Naive thymus-derived CD4-positive, alpha-beta T cell (primary cell): ENCODE measurements at regions not wholly inside any gene's neighbourhood (a gene's known extent, or its start where the extent isn't known, plus 50 kb on each side); places are given as distances from the start of the nearest gene placed in this dataset.
"Not testable (repeated sequence)": the region's sequence is repeated elsewhere in the genome, so short reads cannot be mapped to it uniquely, and the experiment has no call there.

Source experiments
- ATAC-seq: fragments of 150-1000 bp; cut with Tn5 transposase; 2 replicates; pipeline ENCODE4 v1.10.0; 2021; ENCODE audit warnings: mild to moderate bottlenecking, moderate library complexity
- CTCF ChIA-PET: fragments of 350-600 bp; sonication (Branson Sonifier 250); formaldehyde crosslinking; loops from one replicate; lab custom pipeline; 2021; ENCODE audit warnings: antibody characterized with exemption; lab: Charles Lee
- POLR2A ChIA-PET: fragments of 350-600 bp; sonication (Branson Sonifier 250); formaldehyde crosslinking; loops from one replicate; lab custom pipeline; 2021; ENCODE audit warnings: antibody characterized with exemption, inconsistent platforms; lab: Charles Lee
- DNase-seq, 9 donors: peaks; one replicate each; pipeline versions ENCODE4 v3.0.0 to v3.0.0-alpha.2; 2020 to 2022; ENCODE audit warnings: mixed read lengths in 1 of 9
- H3K27ac ChIP-seq: one replicate; pipeline ENCODE4 v1.7.0; 2013; ENCODE audit warnings: mild to moderate bottlenecking, low read depth, low read length, moderate library complexity
- H3K27me3 ChIP-seq, 2 donors: one replicate each; pipeline ENCODE4 v1.7.0; 2013; ENCODE audit warnings: low read length in 2 of 2, mild to moderate bottlenecking in 2 of 2, moderate library complexity in 2 of 2; ENCODE audit not compliant: control insufficient read depth in 2 of 2, insufficient read depth in 2 of 2
- H3K36me3 ChIP-seq, 3 experiments: 1 replicate in 2 of 3; 2 replicates in 1 of 3; pipeline ENCODE4 v1.7.0; 2013; ENCODE audit warnings: low read length in 3 of 3, mild to moderate bottlenecking in 3 of 3, moderate library complexity in 1 of 3; ENCODE audit not compliant: insufficient read depth in 3 of 3, control insufficient read depth in 2 of 3
- H3K4me1 ChIP-seq, 2 donors: one replicate each; pipeline ENCODE4 v1.7.0; 2013; ENCODE audit warnings: low read length in 2 of 2, mild to moderate bottlenecking in 2 of 2, moderate library complexity in 1 of 2; ENCODE audit not compliant: control insufficient read depth in 2 of 2, insufficient read depth in 2 of 2
- H3K4me3 ChIP-seq: 2 replicates; pipeline ENCODE4 v1.7.0; 2013; ENCODE audit warnings: mild to moderate bottlenecking, low read length
- H3K9me3 ChIP-seq, 3 experiments: 1 replicate in 2 of 3; 2 replicates in 1 of 3; pipeline ENCODE4 v1.7.0; 2013; ENCODE audit warnings: low read length in 3 of 3; ENCODE audit not compliant: control insufficient read depth in 2 of 3
- H3K27ac Mint-ChIP-seq, 9 donors: one replicate each; pipeline ENCODE4 v1.8.0; 2020 to 2022; ENCODE audit warnings: mixed read lengths in 9 of 9, mild to moderate bottlenecking in 8 of 9, moderate library complexity in 5 of 9, inconsistent platforms in 2 of 9
- H3K27me3 Mint-ChIP-seq, 5 donors: one replicate each; pipeline ENCODE4 v1.8.0; 2021 to 2022; ENCODE audit warnings: mixed read lengths in 5 of 5, mild to moderate bottlenecking in 1 of 5
- H3K36me3 Mint-ChIP-seq, 5 donors: one replicate each; pipeline ENCODE4 v1.8.0; 2020 to 2022; ENCODE audit warnings: mixed read lengths in 5 of 5, mild to moderate bottlenecking in 3 of 5, inconsistent platforms in 1 of 5
- H3K4me1 Mint-ChIP-seq, 7 donors: one replicate each; pipeline ENCODE4 v1.8.0; 2020 to 2022; ENCODE audit warnings: mixed read lengths in 7 of 7, mild to moderate bottlenecking in 3 of 7, inconsistent platforms in 1 of 7
- H3K4me3 Mint-ChIP-seq, 10 donors: one replicate each; pipeline ENCODE4 v1.8.0; 2020 to 2022; ENCODE audit warnings: mild to moderate bottlenecking in 10 of 10, mixed read lengths in 10 of 10, moderate library complexity in 6 of 10, inconsistent platforms in 2 of 10
- H3K9me3 Mint-ChIP-seq, 11 donors: one replicate each; pipeline ENCODE4 v1.8.0; 2020 to 2022; ENCODE audit warnings: mixed read lengths in 11 of 11, mild to moderate bottlenecking in 4 of 11, inconsistent platforms in 1 of 11, moderate library complexity in 1 of 11
- intact Hi-C, 2 donors: fragments of 100-400 bp; cut with micrococcal nuclease; formaldehyde crosslinking; loops; one replicate each; pipeline ENCODE4 v1.15.1; 2023

- H3K4me3 ChIP-seq = no peak overlapping the region
- ATAC-seq (no peak), DNase-seq (no peak)
- no peaks in the 10 kb centered on the region for H3K27me3 Mint-ChIP-seq
- H3K9me3 ChIP-seq = no peaks in the 10 kb centered on the region
- no peak overlapping the region for H3K27ac Mint-ChIP-seq
- no peaks in the 10 kb centered on the region for H3K27me3 ChIP-seq
- no peak overlapping the region for H3K4me3 Mint-ChIP-seq
- ChIA-PET POLR2A (no interaction called here), CTCF (no interaction called here)
- no peaks in the 10 kb centered on the region for H3K4me1 Mint-ChIP-seq
- no peaks in the 10 kb centered on the region for H3K36me3 Mint-ChIP-seq
- no peaks in the 10 kb centered on the region for H3K4me1 ChIP-seq
- intact Hi-C loops = no loop called here
- H3K27ac ChIP-seq = no peak overlapping the region
- no peaks in the 10 kb centered on the region for H3K36me3 ChIP-seq
- peaks cover 0 to 16% (median 6%) of the 10 kb centered on the region in 11 donors for H3K9me3 Mint-ChIP-seq
These were observed 352.3 kb upstream of the TENM3 start for GRCh38 chr4:181890911-181891310.

GRCh38 chr4:181896614-181897013, 346.6 kb upstream of the TENM3 start:
- ATAC-seq = no peak
- no peak for DNase-seq
- Mint-ChIP-seq H3K4me1 (no peaks in the 10 kb centered on the region), H3K4me3 (no peak overlapping the region), H3K27ac (no peak overlapping the region), H3K9me3 (peaks cover under 1 to 21% (median 8%) of the 10 kb centered on the region in 11 donors), H3K27me3 (no peaks in the 10 kb centered on the region), H3K36me3 (no peaks in the 10 kb centered on the region)
- intact Hi-C loops = no loop called here
- Histone ChIP-seq H3K27ac (no peak overlapping the region), H3K4me3 (no peak overlapping the region), H3K4me1 (no peaks in the 10 kb centered on the region), H3K27me3 (no peaks in the 10 kb centered on the region), H3K9me3 (no peaks in the 10 kb centered on the region), H3K36me3 (no peaks in the 10 kb centered on the region)
- ChIA-PET POLR2A (no interaction called here), CTCF (no interaction called here)

GRCh38 chr4:181897935-181898334, 345.3 kb upstream of the TENM3 start:
- DNase-seq (no peak), ATAC-seq (no peak)
- Mint-ChIP-seq H3K27me3 (no peaks in the 10 kb centered on the region), H3K27ac (no peak overlapping the region), H3K4me3 (no peak overlapping the region), H3K9me3 (peaks cover 0 to 18% (median 10%) of the 10 kb centered on the region in 11 donors), H3K4me1 (no peaks in the 10 kb centered on the region), H3K36me3 (no peaks in the 10 kb centered on the region)
- H3K9me3 ChIP-seq = no peaks in the 10 kb centered on the region
- POLR2A ChIA-PET = no interaction called here
- no peak overlapping the region for H3K4me3 ChIP-seq
- H3K36me3 ChIP-seq = no peaks in the 10 kb centered on the region
- intact Hi-C loops = no loop called here
- CTCF ChIA-PET = no interaction called here
- no peaks in the 10 kb centered on the region for H3K4me1 ChIP-seq
- H3K27me3 ChIP-seq = no peaks in the 10 kb centered on the region
- H3K27ac ChIP-seq = no peak overlapping the region

GRCh38 chr4:181902404-181902803, 340.8 kb upstream of the TENM3 start:
- H3K27ac ChIP-seq, POLR2A ChIA-PET, DNase-seq, H3K27ac Mint-ChIP-seq, H3K36me3 Mint-ChIP-seq, H3K27me3 ChIP-seq, H3K4me1 Mint-ChIP-seq, intact Hi-C loops, H3K9me3 ChIP-seq, H3K4me1 ChIP-seq, H3K36me3 ChIP-seq, ATAC-seq, H3K4me3 Mint-ChIP-seq, CTCF ChIA-PET, H3K4me3 ChIP-seq, H3K27me3 Mint-ChIP-seq: not testable (repeated sequence)
- peaks cover 6 to 29% (median 17%) of the 10 kb centered on the region in 11 donors for H3K9me3 Mint-ChIP-seq

- Histone ChIP-seq H3K36me3 (no peaks in the 10 kb centered on the region), H3K4me1 (no peaks in the 10 kb centered on the region), H3K27ac (no peak overlapping the region), H3K9me3 (no peaks in the 10 kb centered on the region), H3K27me3 (no peaks in the 10 kb centered on the region), H3K4me3 (no peak overlapping the region)
- intact Hi-C loops = no loop called here
- ATAC-seq (no peak), DNase-seq (no peak)
- Mint-ChIP-seq H3K36me3 (no peaks in the 10 kb centered on the region), H3K4me3 (no peak overlapping the region), H3K9me3 (peaks cover 5 to 26% (median 15%) of the 10 kb centered on the region in 11 donors), H3K27ac (no peak overlapping the region), H3K4me1 (no peaks in the 10 kb centered on the region), H3K27me3 (no peaks in the 10 kb centered on the region)
- POLR2A ChIA-PET = no interaction called here
- CTCF ChIA-PET = no interaction called here
These were observed 337.5 kb upstream of the TENM3 start for GRCh38 chr4:181905708-181906107.

GRCh38 chr4:181908168-181908567, 335.0 kb upstream of the TENM3 start:
- CTCF ChIA-PET = no interaction called here
- no peak for ATAC-seq
- DNase-seq = no peak
- H3K4me1 ChIP-seq = no peaks in the 10 kb centered on the region
- no peaks in the 10 kb centered on the region for H3K9me3 ChIP-seq
- no peaks in the 10 kb centered on the region for H3K36me3 ChIP-seq
- H3K27me3 ChIP-seq = no peaks in the 10 kb centered on the region
- no peak overlapping the region for H3K4me3 Mint-ChIP-seq
- no peak overlapping the region for H3K4me3 ChIP-seq
- peaks cover 6 to 34% (median 19%) of the 10 kb centered on the region in 11 donors for H3K9me3 Mint-ChIP-seq
- peaks cover 0 to 6% (median 0%) of the 10 kb centered on the region in 5 donors for H3K36me3 Mint-ChIP-seq
- no peaks in the 10 kb centered on the region for H3K27me3 Mint-ChIP-seq
- H3K27ac ChIP-seq = no peak overlapping the region
- intact Hi-C loops = no loop called here
- H3K4me1 Mint-ChIP-seq = no peaks in the 10 kb centered on the region
- no peak overlapping the region for H3K27ac Mint-ChIP-seq
- POLR2A ChIA-PET = no interaction called here

- peaks cover 0 to 6% (median 0%) of the 10 kb centered on the region in 5 donors for H3K36me3 Mint-ChIP-seq
- CTCF ChIA-PET = no interaction called here
These were observed 333.8 kb upstream of the TENM3 start for GRCh38 chr4:181909368-181909767.

More at GRCh38 chr4:181909368-181909767, 333.8 kb upstream of the TENM3 start:
- Mint-ChIP-seq H3K27ac (no peak overlapping the region), H3K27me3 (no peaks in the 10 kb centered on the region), H3K4me3 (no peak overlapping the region), H3K9me3 (peaks cover 8 to 35% (median 17%) of the 10 kb centered on the region in 11 donors), H3K4me1 (no peaks in the 10 kb centered on the region)
- POLR2A ChIA-PET = no interaction called here
- Histone ChIP-seq H3K36me3 (no peaks in the 10 kb centered on the region), H3K9me3 (no peaks in the 10 kb centered on the region), H3K4me3 (no peak overlapping the region), H3K27me3 (no peaks in the 10 kb centered on the region), H3K4me1 (no peaks in the 10 kb centered on the region), H3K27ac (no peak overlapping the region)
- ATAC-seq (no peak), DNase-seq (no peak)
- intact Hi-C loops = no loop called here
